Activated gamma-delta T cell treated with anti-CD3 and anti-CD28 coated beads, Interleukin-2, amount 50 U/mL, for 16 hours (primary cell): ENCODE measurements at regions not wholly inside any gene's neighbourhood (a gene's known extent, or its start where the extent isn't known, plus 50 kb on each side); places are given as distances from the start of the nearest gene placed in this dataset.

Experiments
- DNase-seq: peaks from one replicate; pipeline ENCODE4 v3.0.0-alpha.2; 2020; ENCODE audit warnings: low read depth

- no peak for DNase-seq
These were observed 281.1 kb downstream of the NPIPA8 start for GRCh38 chr16:18055411-18055916.

DNA sequence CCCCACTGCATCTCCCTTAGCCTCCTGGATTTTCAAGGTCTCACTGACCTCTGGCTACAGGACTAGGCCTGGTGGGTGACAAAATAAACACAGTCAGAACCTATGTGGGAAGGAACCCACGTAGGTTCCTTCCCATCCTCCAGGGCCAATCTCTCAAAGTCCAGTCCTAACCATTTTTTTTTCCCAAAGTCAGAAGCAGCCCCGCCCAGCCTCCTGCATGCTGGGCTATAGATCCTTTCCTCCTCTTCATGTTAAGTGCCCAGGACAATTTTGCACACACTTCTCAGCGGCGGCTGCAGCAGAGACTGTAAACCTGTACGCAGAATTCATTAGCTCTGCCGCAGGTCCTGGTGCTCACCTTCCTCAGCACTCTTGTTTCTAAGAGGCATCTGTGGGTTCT, 285.8 kb downstream of the NPIPA8 start:
- DNase-seq: no peak

- no peak for DNase-seq
These were observed 286.3 kb downstream of the NPIPA8 start for GRCh38 chr16:18050234-18050633.

- DNase-seq: no peak
These were observed 286.9 kb downstream of the NPIPA8 start for GRCh38 chr16:18049547-18050133.

GRCh38 chr16:18048853-18049546, 287.5 kb downstream of the NPIPA8 start:
- no peak for DNase-seq

GRCh38 chr16:18047761-18048160, 288.8 kb downstream of the NPIPA8 start:
- no peak for DNase-seq

- DNase-seq: no peak
These were observed 291.2 kb downstream of the NPIPA8 start for GRCh38 chr16:18045356-18045755.

GRCh38 chr16:18041864-18042834, 294.4 kb downstream of the NPIPA8 start:
- DNase-seq: no peak

DNA sequence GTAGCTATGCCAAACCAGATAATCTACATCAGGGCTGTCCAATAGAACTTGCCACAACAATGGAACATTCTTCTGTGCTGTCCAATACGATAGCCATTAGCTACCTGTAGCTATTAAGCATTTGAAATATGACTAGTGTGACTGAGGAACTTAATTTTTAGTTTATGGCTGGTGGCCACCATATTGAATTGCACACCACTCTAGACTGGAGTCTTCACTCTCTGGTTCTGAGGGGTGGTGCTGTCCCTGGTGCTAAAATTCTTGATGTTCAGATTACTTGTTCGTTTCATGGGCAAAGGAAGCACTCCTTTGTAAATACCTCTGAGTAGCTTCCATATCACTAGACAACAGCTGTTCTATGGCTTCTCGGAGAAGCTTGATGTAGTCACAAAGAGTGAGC, 296.6 kb downstream of the NPIPA8 start:
- DNase-seq: no peak

DNA sequence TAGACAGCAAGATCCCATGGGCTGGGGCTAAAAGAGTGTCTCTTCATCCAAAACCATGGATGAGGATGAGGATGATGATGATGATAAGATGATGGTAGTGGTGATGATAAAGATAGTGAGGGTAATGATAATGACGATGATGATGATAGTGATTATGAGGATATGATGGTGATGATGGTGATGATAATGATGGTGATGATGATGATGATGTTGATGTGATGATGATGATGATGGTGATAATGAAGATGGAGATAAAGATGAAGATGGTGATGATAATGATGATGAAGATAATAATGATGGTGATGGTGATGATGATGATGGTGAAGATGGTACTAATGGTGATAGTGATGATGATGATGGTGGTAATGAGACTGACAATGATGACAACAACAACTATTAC, 299.5 kb downstream of the NPIPA8 start:
- DNase-seq: no peak

DNA sequence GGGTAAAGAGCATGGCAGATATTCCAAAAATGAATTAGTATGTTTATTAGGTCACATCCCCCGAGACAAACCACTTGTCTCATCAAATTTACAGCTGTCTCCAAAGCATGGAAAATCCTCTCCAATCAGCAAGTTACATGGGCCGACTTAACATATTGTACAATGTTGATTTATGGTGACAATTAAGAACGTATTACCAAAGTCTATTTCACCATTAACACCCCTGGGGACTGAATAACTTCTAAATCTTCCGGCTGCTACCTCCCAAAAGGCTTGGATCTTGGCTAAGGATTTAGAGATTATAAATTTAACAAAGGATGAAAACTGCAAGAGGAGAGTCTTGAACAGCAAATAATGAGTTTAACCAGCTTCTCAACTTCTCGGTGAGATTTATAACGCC, 311.9 kb downstream of the NPIPA8 start:
- DNase-seq: no peak

GRCh38 chr16:18018376-18018775, 318.2 kb downstream of the NPIPA8 start:
- no peak for DNase-seq

DNA sequence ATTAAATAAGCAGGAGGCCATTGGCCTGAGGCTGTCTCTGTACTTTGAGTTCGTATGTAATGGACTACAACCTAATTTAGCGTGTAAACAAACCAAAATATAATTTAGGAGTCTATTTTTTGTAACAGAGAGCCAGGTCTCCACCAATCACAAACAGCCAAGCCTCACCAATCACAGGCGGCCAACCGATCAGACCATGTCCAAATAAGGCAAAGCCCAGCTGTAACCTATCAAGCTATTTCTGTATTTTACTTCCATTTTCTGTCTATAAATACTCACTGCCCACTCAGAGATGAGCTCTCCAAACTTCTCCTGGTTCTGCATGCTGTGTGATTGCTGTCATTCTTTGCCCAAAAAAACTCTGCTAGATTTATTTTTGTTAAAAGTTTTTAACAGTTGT, 322.7 kb downstream of the NPIPA8 start:
- no peak for DNase-seq

- no peak for DNase-seq
These were observed 328.2 kb downstream of the NPIPA8 start for GRCh38 chr16:18008356-18008755.

- DNase-seq: no peak
These were observed 333.5 kb downstream of the NPIPA8 start for GRCh38 chr16:18003033-18003432.

- no peak for DNase-seq
These were observed 337.5 kb downstream of the NPIPA8 start for GRCh38 chr16:17998996-17999395.

DNA sequence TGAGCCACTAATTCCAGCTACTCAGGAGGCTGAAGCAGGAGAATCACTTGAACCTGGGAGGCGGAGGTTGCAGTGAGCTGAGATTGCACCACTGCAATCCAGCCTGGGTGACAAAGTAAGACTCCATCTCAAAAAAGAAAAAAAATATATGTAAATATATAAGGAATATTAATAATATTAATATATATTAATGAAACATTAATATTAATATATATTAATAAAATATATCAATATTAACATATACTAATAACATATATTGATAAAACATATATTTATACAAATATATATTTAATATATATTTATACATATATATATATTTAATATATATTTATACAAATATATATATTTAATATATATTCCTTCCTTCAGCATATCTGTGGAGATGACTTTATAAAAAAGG, 338.0 kb downstream of the NPIPA8 start:
- no peak for DNase-seq

GRCh38 chr16:17994027-17994426, 342.5 kb downstream of the NPIPA8 start:
- DNase-seq: no peak

DNA sequence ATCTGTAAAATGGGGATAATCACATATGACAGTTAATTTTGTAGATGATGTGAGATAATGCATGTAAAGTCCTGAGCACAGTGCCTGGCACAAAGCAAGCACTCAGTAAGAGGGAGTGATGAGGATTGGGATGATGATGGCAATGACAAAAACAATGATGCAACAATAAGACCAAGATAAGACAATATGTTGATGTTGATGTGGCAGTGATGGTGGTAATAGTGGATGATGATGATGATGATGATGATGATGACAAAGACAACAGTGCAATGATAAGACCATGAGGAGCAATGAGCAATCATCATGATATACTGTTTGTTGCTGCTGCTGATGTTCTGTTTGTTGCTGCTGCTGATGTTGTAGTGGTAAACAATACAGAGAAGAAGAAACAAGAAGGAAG, 344.1 kb downstream of the NPIPA8 start:
- DNase-seq: no peak

GRCh38 chr16:17989255-17989654, 347.3 kb downstream of the NPIPA8 start:
- DNase-seq: no peak

GRCh38 chr16:17988839-17989238, 347.7 kb downstream of the NPIPA8 start:
- DNase-seq: no peak

GRCh38 chr16:17986991-17987390, 349.5 kb downstream of the NPIPA8 start:
- DNase-seq: no peak

DNA sequence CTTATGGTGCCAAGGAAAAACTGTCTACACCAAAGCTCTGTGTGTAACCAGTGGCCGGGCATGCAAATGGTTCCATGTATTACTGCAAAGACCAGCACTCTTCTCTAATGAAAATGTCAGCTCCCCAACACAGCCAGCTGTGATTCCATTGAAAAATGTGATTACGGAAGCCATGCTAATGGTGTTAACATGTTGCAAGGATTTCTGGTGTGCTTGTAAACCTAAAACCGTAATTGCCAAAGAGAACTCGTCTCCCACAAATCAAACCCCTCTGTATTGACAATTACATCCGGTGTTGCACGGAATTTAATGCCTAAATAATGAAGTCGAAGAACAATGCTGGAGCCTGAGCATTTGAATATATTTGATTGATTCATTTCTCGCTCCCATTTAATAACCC, 351.7 kb downstream of the NPIPA8 start:
- DNase-seq: no peak
